Naive thymus-derived CD4-positive, alpha-beta T cell (primary cell): ENCODE measurements at regions not wholly inside any gene's neighbourhood (a gene's known extent, or its start where the extent isn't known, plus 50 kb on each side); places are given as distances from the start of the nearest gene placed in this dataset.

ENCODE experiments used
- ATAC-seq: fragments of 150-1000 bp; cut with Tn5 transposase; 2 replicates; pipeline ENCODE4 v1.10.0; 2021; ENCODE audit warnings: mild to moderate bottlenecking, moderate library complexity
- CTCF ChIA-PET: fragments of 350-600 bp; sonication (Branson Sonifier 250); formaldehyde crosslinking; loops from one replicate; lab custom pipeline; 2021; ENCODE audit warnings: antibody characterized with exemption; lab: Charles Lee
- POLR2A ChIA-PET: fragments of 350-600 bp; sonication (Branson Sonifier 250); formaldehyde crosslinking; loops from one replicate; lab custom pipeline; 2021; ENCODE audit warnings: antibody characterized with exemption, inconsistent platforms; lab: Charles Lee
- DNase-seq, 9 donors: peaks; one replicate each; pipeline versions ENCODE4 v3.0.0 to v3.0.0-alpha.2; 2020 to 2022; ENCODE audit warnings: mixed read lengths in 1 of 9
- H3K27ac ChIP-seq: one replicate; pipeline ENCODE4 v1.7.0; 2013; ENCODE audit warnings: mild to moderate bottlenecking, low read depth, low read length, moderate library complexity
- H3K27me3 ChIP-seq, 2 donors: one replicate each; pipeline ENCODE4 v1.7.0; 2013; ENCODE audit warnings: low read length in 2 of 2, mild to moderate bottlenecking in 2 of 2, moderate library complexity in 2 of 2; ENCODE audit not compliant: control insufficient read depth in 2 of 2, insufficient read depth in 2 of 2
- H3K36me3 ChIP-seq, 3 experiments: 1 replicate in 2 of 3; 2 replicates in 1 of 3; pipeline ENCODE4 v1.7.0; 2013; ENCODE audit warnings: low read length in 3 of 3, mild to moderate bottlenecking in 3 of 3, moderate library complexity in 1 of 3; ENCODE audit not compliant: insufficient read depth in 3 of 3, control insufficient read depth in 2 of 3
- H3K4me1 ChIP-seq, 2 donors: one replicate each; pipeline ENCODE4 v1.7.0; 2013; ENCODE audit warnings: low read length in 2 of 2, mild to moderate bottlenecking in 2 of 2, moderate library complexity in 1 of 2; ENCODE audit not compliant: control insufficient read depth in 2 of 2, insufficient read depth in 2 of 2
- H3K4me3 ChIP-seq: 2 replicates; pipeline ENCODE4 v1.7.0; 2013; ENCODE audit warnings: mild to moderate bottlenecking, low read length
- H3K9me3 ChIP-seq, 3 experiments: 1 replicate in 2 of 3; 2 replicates in 1 of 3; pipeline ENCODE4 v1.7.0; 2013; ENCODE audit warnings: low read length in 3 of 3; ENCODE audit not compliant: control insufficient read depth in 2 of 3
- H3K27ac Mint-ChIP-seq, 9 donors: one replicate each; pipeline ENCODE4 v1.8.0; 2020 to 2022; ENCODE audit warnings: mixed read lengths in 9 of 9, mild to moderate bottlenecking in 8 of 9, moderate library complexity in 5 of 9, inconsistent platforms in 2 of 9
- H3K27me3 Mint-ChIP-seq, 5 donors: one replicate each; pipeline ENCODE4 v1.8.0; 2021 to 2022; ENCODE audit warnings: mixed read lengths in 5 of 5, mild to moderate bottlenecking in 1 of 5
- H3K36me3 Mint-ChIP-seq, 5 donors: one replicate each; pipeline ENCODE4 v1.8.0; 2020 to 2022; ENCODE audit warnings: mixed read lengths in 5 of 5, mild to moderate bottlenecking in 3 of 5, inconsistent platforms in 1 of 5
- H3K4me1 Mint-ChIP-seq, 7 donors: one replicate each; pipeline ENCODE4 v1.8.0; 2020 to 2022; ENCODE audit warnings: mixed read lengths in 7 of 7, mild to moderate bottlenecking in 3 of 7, inconsistent platforms in 1 of 7
- H3K4me3 Mint-ChIP-seq, 10 donors: one replicate each; pipeline ENCODE4 v1.8.0; 2020 to 2022; ENCODE audit warnings: mild to moderate bottlenecking in 10 of 10, mixed read lengths in 10 of 10, moderate library complexity in 6 of 10, inconsistent platforms in 2 of 10
- H3K9me3 Mint-ChIP-seq, 11 donors: one replicate each; pipeline ENCODE4 v1.8.0; 2020 to 2022; ENCODE audit warnings: mixed read lengths in 11 of 11, mild to moderate bottlenecking in 4 of 11, inconsistent platforms in 1 of 11, moderate library complexity in 1 of 11
- intact Hi-C, 2 donors: fragments of 100-400 bp; cut with micrococcal nuclease; formaldehyde crosslinking; loops; one replicate each; pipeline ENCODE4 v1.15.1; 2023

GRCh38 chr10:8437896-8438295, 383.4 kb downstream of the GATA3 start:
- Mint-ChIP-seq H3K27me3 (peaks cover 0 to 31% (median 0%) of the 10 kb centered on the region in 5 donors), H3K27ac (peak overlapping the region in 4 of 9 donors; percentile 4 to 53 (median 30)), H3K4me3 (peak overlapping the region in 6 of 10 donors; percentile 6 to 65 (median 42)), H3K4me1 (peaks cover 17 to 36% (median 32%) of the 10 kb centered on the region in 7 donors), H3K36me3 (peaks cover 0 to 4% (median 0%) of the 10 kb centered on the region in 5 donors), H3K9me3 (peaks cover 0 to 2% (median 0%) of the 10 kb centered on the region in 11 donors)
- CTCF ChIA-PET, result interaction anchor here (0.7 kb wide), 1 partner anchor 867 kb away, joined by 3 read pairs; no protein-coding TSS in a partner anchor
- Histone ChIP-seq H3K27ac (no peak overlapping the region), H3K4me3 (no peak overlapping the region), H3K9me3 (no peaks in the 10 kb centered on the region), H3K36me3 (no peaks in the 10 kb centered on the region), H3K27me3 (no peaks in the 10 kb centered on the region), H3K4me1 (peaks cover 18 to 19% of the 10 kb centered on the region in 2 donors)
- DNase-seq (no peak), ATAC-seq (no peak)
- POLR2A ChIA-PET, result interaction anchor here (0.8 to 1.0 kb wide), 2 partner anchors 12 to 106 kb away, joined by 3 read pairs; no protein-coding TSS in a partner anchor
- intact Hi-C loops, result loop anchor here in 1 of 2 donors (5.0 kb wide), 1 partner anchor 36 kb away; no protein-coding TSS in a partner anchor

- POLR2A ChIA-PET, result interaction anchor here (0.8 to 1.0 kb wide), 2 partner anchors 11 to 106 kb away, joined by 3 read pairs; no protein-coding TSS in a partner anchor
- Histone ChIP-seq H3K27ac (no peak overlapping the region), H3K4me1 (peaks cover 18 to 19% of the 10 kb centered on the region in 2 donors), H3K9me3 (no peaks in the 10 kb centered on the region), H3K27me3 (no peaks in the 10 kb centered on the region), H3K4me3 (no peak overlapping the region), H3K36me3 (no peaks in the 10 kb centered on the region)
- CTCF ChIA-PET, result interaction anchor here (0.7 kb wide), 1 partner anchor 866 kb away, joined by 3 read pairs; no protein-coding TSS in a partner anchor
- H3K27me3 Mint-ChIP-seq, result peaks cover 0 to 37% (median 0%) of the 10 kb centered on the region in 5 donors
- peak; percentile 84 for ATAC-seq
- peaks cover 0 to 2% (median 0%) of the 10 kb centered on the region in 11 donors for H3K9me3 Mint-ChIP-seq
- DNase-seq, result peak in 7 of 9 donors; percentile 16 to 59 (median 50)
- peak overlapping the region in 6 of 9 donors; percentile 11 to 53 (median 47) for H3K27ac Mint-ChIP-seq
- peaks cover 0 to 4% (median 0%) of the 10 kb centered on the region in 5 donors for H3K36me3 Mint-ChIP-seq
- H3K4me1 Mint-ChIP-seq, result peaks cover 17 to 36% (median 32%) of the 10 kb centered on the region in 7 donors
- intact Hi-C loops, result loop anchor here in 1 of 2 donors (5.0 kb wide), 1 partner anchor 36 kb away; no protein-coding TSS in a partner anchor
- peak overlapping the region in 9 of 10 donors; percentile 12 to 65 (median 32) for H3K4me3 Mint-ChIP-seq
Observed at GRCh38 chr10:8438603-8439002, 384.1 kb downstream of the GATA3 start.

GRCh38 chr10:8439040-8439439, 384.6 kb downstream of the GATA3 start:
- Mint-ChIP-seq H3K9me3 (peaks cover 0 to 2% (median 0%) of the 10 kb centered on the region in 11 donors), H3K27me3 (peaks cover 0 to 40% (median 0%) of the 10 kb centered on the region in 5 donors), H3K4me3 (peak overlapping the region in 5 of 10 donors; percentile 6 to 62 (median 33)), H3K36me3 (peaks cover 0 to 4% (median 0%) of the 10 kb centered on the region in 5 donors), H3K4me1 (peaks cover 17 to 39% (median 32%) of the 10 kb centered on the region in 7 donors), H3K27ac (peak overlapping the region in 5 of 9 donors; percentile 24 to 53 (median 48))
- Histone ChIP-seq H3K27me3 (no peaks in the 10 kb centered on the region), H3K27ac (no peak overlapping the region), H3K4me3 (no peak overlapping the region), H3K9me3 (no peaks in the 10 kb centered on the region), H3K36me3 (no peaks in the 10 kb centered on the region), H3K4me1 (peaks cover 18 to 19% of the 10 kb centered on the region in 2 donors)
- intact Hi-C loops, result loop anchor here in 1 of 2 donors (5.0 kb wide), 1 partner anchor 37 kb away; no protein-coding TSS in a partner anchor
- DNase-seq, result no peak
- ATAC-seq, result no peak
- ChIA-PET POLR2A (interaction anchor here (1.0 kb wide), 1 partner anchor 107 kb away, joined by 3 read pairs; no protein-coding TSS in a partner anchor), CTCF (no interaction called here)

- peak overlapping the region in 3 of 9 donors; percentile 23 to 70 (median 65) for H3K27ac Mint-ChIP-seq
- H3K4me1 ChIP-seq, result peaks cover 0 to 6% of the 10 kb centered on the region in 2 donors
- H3K4me3 ChIP-seq, result no peak overlapping the region
- no peak overlapping the region for H3K27ac ChIP-seq
- peak in 8 of 9 donors; percentile 14 to 63 (median 44) for DNase-seq
- H3K4me3 Mint-ChIP-seq, result no peak overlapping the region
- POLR2A ChIA-PET, result no interaction called here
- peaks cover 0 to 2% of the 10 kb centered on the region in 2 donors for H3K27me3 ChIP-seq
- H3K9me3 ChIP-seq, result no peaks in the 10 kb centered on the region
- H3K27me3 Mint-ChIP-seq, result peaks cover 0 to 36% (median 0%) of the 10 kb centered on the region in 5 donors
- CTCF ChIA-PET, result interaction anchor here (0.7 to 1.2 kb wide), 4 partner anchors 27 to 381 kb away, joined by 3 to 8 read pairs (median 3); no protein-coding TSS in a partner anchor
- peaks cover 0 to 17% (median 5%) of the 10 kb centered on the region in 7 donors for H3K4me1 Mint-ChIP-seq
- intact Hi-C loops, result loop anchor here in 1 of 2 donors (1.0 kb wide), 6 partner anchors 39 to 572 kb away; no protein-coding TSS in a partner anchor
- peak; percentile 94 for ATAC-seq
- no peaks in the 10 kb centered on the region for H3K36me3 ChIP-seq
- H3K36me3 Mint-ChIP-seq, result no peaks in the 10 kb centered on the region
- no peaks in the 10 kb centered on the region for H3K9me3 Mint-ChIP-seq
Observed at GRCh38 chr10:8444630-8445029, 390.1 kb downstream of the GATA3 start.

GRCh38 chr10:8445353-8445752, 390.9 kb downstream of the GATA3 start:
- no peak for ATAC-seq
- intact Hi-C loops, result no loop called here
- Mint-ChIP-seq H3K4me1 (peaks cover 0 to 16% (median 5%) of the 10 kb centered on the region in 7 donors), H3K9me3 (no peaks in the 10 kb centered on the region), H3K27me3 (peaks cover 0 to 37% (median 0%) of the 10 kb centered on the region in 5 donors), H3K36me3 (no peaks in the 10 kb centered on the region), H3K4me3 (no peak overlapping the region), H3K27ac (no peak overlapping the region)
- Histone ChIP-seq H3K4me1 (peaks cover 0 to 6% of the 10 kb centered on the region in 2 donors), H3K27ac (no peak overlapping the region), H3K36me3 (no peaks in the 10 kb centered on the region), H3K4me3 (no peak overlapping the region), H3K27me3 (peaks cover 0 to 2% of the 10 kb centered on the region in 2 donors), H3K9me3 (no peaks in the 10 kb centered on the region)
- CTCF ChIA-PET, result interaction anchor here (0.7 kb wide), 1 partner anchor 382 kb away, joined by 3 read pairs; no protein-coding TSS in a partner anchor
- DNase-seq, result no peak
- POLR2A ChIA-PET, result no interaction called here

GRCh38 chr10:8449909-8450308, 395.4 kb downstream of the GATA3 start:
- Mint-ChIP-seq H3K4me1 (peaks cover 0 to 5% (median 1%) of the 10 kb centered on the region in 7 donors), H3K4me3 (no peak overlapping the region), H3K9me3 (no peaks in the 10 kb centered on the region), H3K27me3 (peaks cover 0 to 18% (median 6%) of the 10 kb centered on the region in 5 donors), H3K27ac (no peak overlapping the region), H3K36me3 (no peaks in the 10 kb centered on the region)
- Histone ChIP-seq H3K36me3 (no peaks in the 10 kb centered on the region), H3K9me3 (no peaks in the 10 kb centered on the region), H3K27ac (no peak overlapping the region), H3K4me3 (no peak overlapping the region), H3K4me1 (no peaks in the 10 kb centered on the region), H3K27me3 (peaks cover 0 to 2% of the 10 kb centered on the region in 2 donors)
- POLR2A ChIA-PET, result interaction anchor here (0.6 to 1.7 kb wide), 3 partner anchors 12 to 1748 kb away, joined by 3 read pairs; no protein-coding TSS in a partner anchor
- ATAC-seq, result no peak
- DNase-seq, result no peak
- intact Hi-C loops, result no loop called here
- CTCF ChIA-PET, result no interaction called here
